ENCODE measurements at regions not wholly inside any gene's neighbourhood (a gene's known extent, or its start where the extent isn't known, plus 50 kb on each side); places are given as distances from the start of the nearest gene placed in this dataset.

GRCh38 chr3:168269001-168269400, 173.3 kb upstream of the GOLIM4 start:
- no peaks in the 10 kb centered on the region for H3K27me3 ChIP-seq (ENCODE audit: control insufficient read depth, insufficient read depth, low read length, poor library complexity, severe bottlenecking)
- Mint-ChIP-seq H3K4me3 (no peak overlapping the region), H3K36me3 (ENCODE audit: low read depth) (no peaks in the 10 kb centered on the region), H3K4me1 (peaks cover 6% of the 10 kb centered on the region), H3K27me3 (ENCODE audit: insufficient read depth) (no peaks in the 10 kb centered on the region), H3K9me3 (no peaks in the 10 kb centered on the region), H3K27ac (no peak overlapping the region)
- H3K4me1 ChIP-seq (ENCODE audit: control insufficient read depth, insufficient read depth, low read length), result peaks cover 4% of the 10 kb centered on the region
- no peaks in the 10 kb centered on the region for H3K36me3 ChIP-seq (ENCODE audit: control insufficient read depth, insufficient read depth, low read length)
- no peak overlapping the region for H3K9ac ChIP-seq (ENCODE audit: extremely low read depth, low read length, poor library complexity, severe bottlenecking)
- H3K9me3 ChIP-seq (ENCODE audit: control insufficient read depth, low read length), result no peaks in the 10 kb centered on the region
- no peak overlapping the region for H3K27ac ChIP-seq (ENCODE audit: low read depth, low read length)
- H3K4me3 ChIP-seq (ENCODE audit: low read length), result no peak overlapping the region
- 89 to 97% methylated on average over 1 of the region's 1 CpG for WGBS, 2 experiments (ENCODE audit: insufficient coverage in 1 of 2, insufficient read length in 1 of 2)
- DNase-seq, result no peak
- TF ChIP-seq CTCF (conservative IDR thresholded peaks at IDR 0.05), result no peak

- Mint-ChIP-seq H3K27me3 (ENCODE audit: insufficient read depth) (no peaks in the 10 kb centered on the region), H3K9me3 (no peaks in the 10 kb centered on the region), H3K27ac (no peak overlapping the region), H3K4me1 (peaks cover 5% of the 10 kb centered on the region), H3K36me3 (ENCODE audit: low read depth) (no peaks in the 10 kb centered on the region), H3K4me3 (no peak overlapping the region)
- no peak for DNase-seq
- Histone ChIP-seq H3K9me3 (ENCODE audit: control insufficient read depth, low read length) (no peaks in the 10 kb centered on the region), H3K36me3 (ENCODE audit: control insufficient read depth, insufficient read depth, low read length) (no peaks in the 10 kb centered on the region), H3K9ac (ENCODE audit: extremely low read depth, low read length, poor library complexity, severe bottlenecking) (no peak overlapping the region), H3K4me1 (ENCODE audit: control insufficient read depth, insufficient read depth, low read length) (peaks cover 4% of the 10 kb centered on the region), H3K4me3 (ENCODE audit: low read length) (no peak overlapping the region), H3K27ac (ENCODE audit: low read depth, low read length) (no peak overlapping the region), H3K27me3 (ENCODE audit: control insufficient read depth, insufficient read depth, low read length, poor library complexity, severe bottlenecking) (no peaks in the 10 kb centered on the region)
- 78% methylated on average over 1 of the region's 1 CpG; no CpG with 5 or more reads in 1 of the 2 experiments for WGBS, 2 experiments (ENCODE audit: insufficient coverage in 1 of 2, insufficient read length in 1 of 2)
- no peak for TF ChIP-seq CTCF (conservative IDR thresholded peaks at IDR 0.05)
These were observed 171.5 kb upstream of the GOLIM4 start for GRCh38 chr3:168267179-168267578.

- 85 to 96% methylated on average over 6 to 7 of the region's 7 CpGs for WGBS, 2 experiments (ENCODE audit: insufficient coverage in 1 of 2, insufficient read length in 1 of 2)
- Mint-ChIP-seq H3K9me3 (no peaks in the 10 kb centered on the region), H3K4me1 (peaks cover 4% of the 10 kb centered on the region), H3K27me3 (ENCODE audit: insufficient read depth) (no peaks in the 10 kb centered on the region), H3K36me3 (ENCODE audit: low read depth) (no peaks in the 10 kb centered on the region), H3K27ac (no peak overlapping the region), H3K4me3 (no peak overlapping the region)
- no peak overlapping the region for H3K27ac ChIP-seq (ENCODE audit: low read depth, low read length)
- DNase-seq, result no peak
- H3K27me3 ChIP-seq (ENCODE audit: control insufficient read depth, insufficient read depth, low read length, poor library complexity, severe bottlenecking), result no peaks in the 10 kb centered on the region
- H3K4me3 ChIP-seq (ENCODE audit: low read length), result no peak overlapping the region
- H3K4me1 ChIP-seq (ENCODE audit: control insufficient read depth, insufficient read depth, low read length), result no peaks in the 10 kb centered on the region
- H3K36me3 ChIP-seq (ENCODE audit: control insufficient read depth, insufficient read depth, low read length), result no peaks in the 10 kb centered on the region
- H3K9ac ChIP-seq (ENCODE audit: extremely low read depth, low read length, poor library complexity, severe bottlenecking), result no peak overlapping the region
- H3K9me3 ChIP-seq (ENCODE audit: control insufficient read depth, low read length), result no peaks in the 10 kb centered on the region
- no peak for TF ChIP-seq CTCF (conservative IDR thresholded peaks at IDR 0.05)
These were observed 170.6 kb upstream of the GOLIM4 start for GRCh38 chr3:168266335-168266734.

All from endodermal cell (in vitro differentiated cells).